HG03064 (cell line): ENCODE measurements at regions not wholly inside any gene's neighbourhood (a gene's known extent, or its start where the extent isn't known, plus 50 kb on each side); places are given as distances from the start of the nearest gene placed in this dataset.

Experiments
- ATAC-seq: cut with Tn5 transposase; IDR thresholded peaks from one replicate; pipeline ENCODE4 v1.9.1; 2021; ENCODE audit warnings: low read depth; ENCODE audit not compliant: unreplicated experiment

- ATAC-seq = no peak
Measured at GRCh38 chr13:89255844-89256406, 1584.8 kb downstream of the SLITRK5 start.

- no peak for ATAC-seq
Measured at GRCh38 chr13:89267734-89268133, 1596.6 kb downstream of the SLITRK5 start.

DNA sequence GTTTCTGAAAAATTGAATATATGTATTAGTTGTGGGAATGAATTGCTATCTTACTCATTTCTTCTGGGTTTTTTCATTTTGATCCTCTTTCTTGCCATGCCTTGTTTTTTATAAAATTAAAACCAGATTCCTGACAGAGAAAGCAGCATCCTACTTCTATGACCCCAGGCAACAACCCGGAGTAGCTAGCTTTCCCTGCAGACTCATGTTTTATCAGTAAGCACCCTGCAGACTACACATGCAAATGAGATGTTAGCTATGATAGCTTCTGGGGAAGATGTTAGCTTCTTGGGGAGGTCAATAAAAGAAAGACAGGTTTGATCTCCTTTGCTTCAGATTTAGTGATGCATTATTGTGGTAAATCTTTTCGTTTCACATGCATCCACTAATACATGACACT, 1598.6 kb downstream of the SLITRK5 start:
- ATAC-seq = no peak

- ATAC-seq = no peak
Measured at GRCh38 chr13:89270736-89271135, 1599.6 kb downstream of the SLITRK5 start.

DNA sequence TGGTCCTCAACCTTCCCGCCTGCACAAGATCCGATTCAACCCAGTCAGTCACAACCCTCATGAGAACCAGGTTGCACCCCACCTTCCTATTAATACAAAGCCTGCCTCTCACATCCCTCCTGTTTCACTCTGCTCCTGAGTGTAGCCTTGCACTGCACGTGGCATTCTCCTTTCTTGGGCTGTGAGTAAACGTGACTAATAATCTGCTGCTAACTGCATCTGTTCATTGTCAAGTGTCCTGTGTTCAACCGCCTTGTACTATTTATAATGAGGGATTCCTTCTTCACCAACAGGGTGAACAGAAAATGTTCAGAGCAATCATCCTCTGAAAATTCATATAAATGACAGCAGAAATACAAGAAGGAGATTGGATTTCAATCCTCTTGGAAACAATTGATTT, 1608.2 kb downstream of the SLITRK5 start:
- ATAC-seq = no peak

DNA sequence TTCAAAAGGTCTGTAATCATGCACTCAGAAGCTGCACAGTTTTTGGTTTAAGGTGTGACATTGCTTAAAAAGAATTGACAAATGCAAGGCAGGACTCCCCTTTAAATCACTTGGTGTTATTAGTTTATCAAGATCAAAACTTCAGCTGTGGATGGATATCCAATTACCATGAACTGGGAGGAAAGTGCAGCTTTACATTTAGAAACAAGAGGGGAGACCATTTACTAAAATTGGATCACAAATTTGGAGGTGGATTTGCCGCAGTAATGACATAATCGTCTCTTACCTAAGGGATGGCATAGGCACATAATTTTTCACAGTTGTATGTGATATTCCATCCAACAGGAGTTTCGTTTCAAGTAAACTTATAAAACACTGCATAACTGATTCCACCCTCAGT, 1610.2 kb downstream of the SLITRK5 start:
- no peak for ATAC-seq

GRCh38 chr13:89282241-89282640, 1611.1 kb downstream of the SLITRK5 start:
- ATAC-seq = no peak

GRCh38 chr13:89287381-89287780, 1616.2 kb downstream of the SLITRK5 start:
- no peak for ATAC-seq

- ATAC-seq = no peak
Measured at GRCh38 chr13:89294115-89294867, 1623.1 kb downstream of the SLITRK5 start.

GRCh38 chr13:89307278-89307677, 1636.1 kb downstream of the SLITRK5 start:
- peak; percentile 65 for ATAC-seq

DNA sequence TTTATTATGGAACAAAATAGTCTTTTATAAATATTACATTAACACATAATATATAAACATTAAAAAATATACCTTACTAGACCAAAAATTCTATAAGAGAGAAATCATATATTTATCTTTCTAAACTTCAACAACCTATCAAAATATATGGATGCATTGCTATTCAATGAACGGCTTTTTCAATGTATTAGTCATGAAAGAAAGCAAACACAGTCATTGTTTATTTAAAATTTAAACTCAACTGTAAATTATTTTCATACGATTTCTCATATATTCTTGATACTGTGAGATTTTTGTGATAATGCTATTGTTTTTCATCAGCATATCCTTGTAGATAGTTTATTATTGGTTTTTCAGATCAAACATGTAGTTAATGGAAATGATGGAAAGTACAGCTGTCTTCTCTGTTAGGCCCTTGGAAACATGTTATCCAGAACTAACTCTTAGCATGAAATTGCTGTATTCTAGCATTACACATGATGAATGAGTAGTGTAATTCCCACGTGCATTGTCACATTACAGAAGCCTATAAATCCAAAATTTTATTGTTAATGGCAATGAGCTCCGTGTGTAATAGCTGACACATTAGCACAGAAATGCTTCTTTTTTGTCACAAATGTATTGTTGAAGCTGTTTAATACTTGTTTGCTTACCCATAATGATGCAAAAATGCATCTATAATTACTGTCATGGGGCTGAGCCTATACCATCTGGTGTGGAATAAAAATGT, 1639.9 kb downstream of the SLITRK5 start:
- no peak for ATAC-seq

DNA sequence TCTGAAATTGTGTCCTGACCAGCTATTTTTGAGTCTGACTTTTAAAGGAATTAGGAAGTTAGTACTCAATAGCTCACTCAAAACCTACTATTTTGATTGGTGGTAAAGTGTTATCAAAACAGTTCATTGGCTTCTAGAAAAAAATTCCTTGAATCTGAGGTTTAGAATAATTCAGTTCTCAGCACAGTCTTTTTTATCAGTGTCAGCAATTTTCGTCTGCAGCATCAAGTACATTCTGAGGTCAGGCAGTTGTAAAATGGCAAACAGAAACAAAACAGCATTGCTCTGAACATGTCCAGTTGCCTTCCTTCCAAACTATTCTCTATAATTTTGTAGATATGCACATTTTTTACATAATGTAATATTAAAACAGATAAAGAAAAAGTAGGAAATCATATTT, 1644.1 kb downstream of the SLITRK5 start:
- ATAC-seq = no peak

DNA sequence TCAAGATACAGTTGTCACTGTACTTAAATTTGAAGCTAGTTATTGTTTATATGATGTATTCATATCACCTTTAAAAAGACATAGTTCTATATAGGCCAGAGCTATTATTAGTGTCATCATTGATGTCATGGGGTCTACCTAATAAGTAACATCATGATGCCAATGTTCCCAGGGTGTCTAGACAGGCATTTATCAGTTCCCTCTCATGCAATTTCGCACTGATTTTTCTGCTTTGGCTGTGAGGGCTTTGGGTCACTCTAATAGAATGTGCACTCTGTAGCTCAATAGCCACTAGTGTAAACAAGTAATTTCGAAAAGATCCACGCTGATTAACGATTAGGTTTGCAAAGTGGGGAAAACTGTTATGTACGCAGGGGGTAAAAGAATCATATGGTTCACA, 1651.3 kb downstream of the SLITRK5 start:
- ATAC-seq = no peak

GRCh38 chr13:89324582-89324981, 1653.4 kb downstream of the SLITRK5 start:
- ATAC-seq = no peak

- ATAC-seq = no peak
Measured at GRCh38 chr13:89343165-89343564, 1672.0 kb downstream of the SLITRK5 start.

DNA sequence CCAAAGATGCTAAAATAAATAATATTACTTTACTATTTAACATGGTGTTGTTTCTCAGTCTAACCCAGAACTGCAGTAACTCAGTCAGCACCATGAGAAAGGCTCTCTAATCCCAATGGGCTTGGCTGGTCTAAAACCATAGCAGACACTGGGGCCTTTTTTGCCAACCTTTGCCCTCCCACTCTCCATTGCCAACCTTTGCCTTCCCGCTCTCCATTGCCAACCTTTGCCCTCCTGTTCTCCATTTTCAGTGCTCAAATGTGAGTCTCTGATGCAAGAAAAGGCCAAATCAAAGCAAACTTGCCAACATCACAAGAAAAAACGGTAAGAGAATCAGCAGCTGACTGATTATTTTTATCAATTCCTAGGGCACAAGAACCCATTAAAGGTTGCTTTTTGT, 1681.2 kb downstream of the SLITRK5 start:
- no peak for ATAC-seq

DNA sequence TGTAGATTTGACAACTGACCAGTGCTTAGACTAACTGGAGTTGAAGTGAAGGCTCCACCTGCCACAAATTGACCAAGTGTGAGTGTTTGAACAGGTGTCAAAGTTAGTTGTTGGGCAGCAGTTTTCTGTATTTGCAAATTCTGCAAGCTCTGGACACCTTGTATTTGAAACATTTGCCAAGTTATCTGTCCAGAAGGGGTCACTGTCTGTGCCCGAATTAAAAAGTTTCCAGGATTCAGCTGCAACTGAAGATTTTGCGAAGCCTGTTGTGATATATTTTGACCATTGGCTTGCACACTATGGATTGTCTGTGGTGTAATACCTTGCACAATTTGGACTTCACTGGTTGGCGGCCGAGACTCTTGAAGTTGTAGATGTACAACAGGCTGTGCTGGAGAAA, 1690.7 kb downstream of the SLITRK5 start:
- no peak for ATAC-seq

GRCh38 chr13:89363144-89363543, 1692.0 kb downstream of the SLITRK5 start:
- ATAC-seq = no peak

DNA sequence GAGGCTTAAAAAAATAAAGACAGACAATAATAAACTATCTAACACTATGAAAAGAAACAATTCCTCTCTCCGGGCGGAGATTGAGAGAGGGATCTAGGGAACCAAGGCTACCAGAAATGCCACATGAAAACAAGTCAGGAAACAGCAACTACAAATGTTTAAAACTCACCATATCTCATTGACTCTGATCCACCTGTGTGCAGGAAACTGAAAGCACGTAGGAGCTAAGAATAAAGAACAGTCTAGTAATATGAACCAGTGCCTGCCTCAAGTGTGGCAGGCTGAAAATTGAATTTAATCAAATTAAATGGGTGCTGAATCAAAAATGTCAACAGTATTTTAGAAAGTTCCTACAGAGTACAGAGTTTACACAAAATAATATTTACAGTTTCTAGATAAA, 1701.0 kb downstream of the SLITRK5 start:
- ATAC-seq = no peak

GRCh38 chr13:89375839-89376238, 1704.7 kb downstream of the SLITRK5 start:
- no peak for ATAC-seq

GRCh38 chr13:89380101-89380500, 1708.9 kb downstream of the SLITRK5 start:
- no peak for ATAC-seq

- ATAC-seq = no peak
Measured at GRCh38 chr13:89382981-89383380, 1711.8 kb downstream of the SLITRK5 start.
